ENCODE measurements at regions not wholly inside any gene's neighbourhood (a gene's known extent, or its start where the extent isn't known, plus 50 kb on each side); places are given as distances from the start of the nearest gene placed in this dataset.

DNA sequence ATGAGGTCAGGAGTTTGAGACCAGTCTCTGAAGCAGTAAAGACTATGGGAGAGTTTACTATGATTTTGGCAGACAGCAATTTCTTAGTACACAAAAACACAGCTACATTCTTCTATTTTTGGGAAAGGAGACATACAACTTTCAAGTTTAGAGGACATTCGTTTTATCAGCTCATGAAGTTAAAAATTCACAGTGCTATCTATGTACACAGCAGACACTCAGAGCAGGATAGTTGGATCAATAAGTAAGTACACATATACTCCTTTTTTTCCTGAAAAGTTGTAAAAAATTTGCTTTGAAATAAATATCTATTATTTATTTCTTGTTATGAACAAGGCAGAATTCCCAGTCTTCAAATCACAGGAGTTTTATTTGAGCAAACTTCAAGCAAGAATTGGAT, 159.7 kb downstream of the SERPINI1 start:
- no peak for DNase-seq (ENCODE audit: low spot score)

GRCh38 chr3:167892205-167892604, 156.7 kb downstream of the SERPINI1 start:
- no peak for DNase-seq (ENCODE audit: low spot score)

GRCh38 chr3:167887096-167887495, 151.6 kb downstream of the SERPINI1 start:
- no peak for DNase-seq (ENCODE audit: low spot score)

GRCh38 chr3:167886690-167887089, 151.2 kb downstream of the SERPINI1 start:
- no peak for DNase-seq (ENCODE audit: low spot score)

DNA sequence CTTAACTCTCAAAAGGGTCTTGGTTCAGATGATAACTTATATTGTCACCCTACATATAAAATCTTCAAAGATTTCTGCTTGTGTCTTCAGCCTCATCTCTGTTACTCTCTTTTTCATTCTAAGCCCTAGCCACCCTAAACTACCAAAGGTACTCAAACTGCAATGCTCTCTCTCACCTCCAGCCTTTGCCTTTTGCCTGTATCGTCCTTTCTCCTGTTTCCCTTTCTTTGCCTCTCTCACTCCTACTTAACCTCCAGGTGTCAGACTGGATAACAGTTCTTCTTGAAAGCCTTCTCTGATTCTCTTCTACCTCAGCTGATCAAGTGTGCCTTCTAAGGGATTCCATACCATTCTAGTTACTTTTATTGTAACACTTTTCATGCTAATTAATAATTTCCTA, 149.8 kb downstream of the SERPINI1 start:
- no peak for DNase-seq (ENCODE audit: low spot score)

- no peak for DNase-seq (ENCODE audit: low spot score)
Observed at GRCh38 chr3:167884481-167884880, 149.0 kb downstream of the SERPINI1 start.

DNA sequence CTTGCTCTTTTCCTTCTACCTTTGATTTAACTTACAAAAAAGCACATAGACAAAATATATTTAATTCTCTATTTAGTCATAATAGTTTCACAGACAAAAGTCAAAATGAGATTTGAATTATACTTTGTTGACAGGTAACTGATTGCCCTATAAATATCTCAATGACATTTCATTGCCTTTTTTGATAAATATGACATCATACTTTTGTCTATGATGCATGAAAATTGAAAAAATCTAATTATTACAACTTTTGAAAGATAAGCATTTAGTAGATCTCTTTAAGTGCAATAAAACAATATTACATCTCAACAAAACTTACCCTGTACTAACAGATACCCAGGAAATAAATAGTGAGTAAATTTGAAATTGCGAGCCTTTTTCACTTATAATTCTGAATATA, 147.9 kb downstream of the SERPINI1 start:
- DNase-seq (ENCODE audit: low spot score), result no peak

- DNase-seq (ENCODE audit: low spot score), result peak; percentile 39
Observed at GRCh38 chr3:167882057-167882667, 146.6 kb downstream of the SERPINI1 start.

- DNase-seq (ENCODE audit: low spot score), result no peak
Observed at GRCh38 chr3:167880183-167880582, 144.7 kb downstream of the SERPINI1 start.

GRCh38 chr3:167876620-167877281, 141.2 kb downstream of the SERPINI1 start:
- DNase-seq (ENCODE audit: low spot score), result no peak
